ENCODE measurements at regions not wholly inside any gene's neighbourhood (a gene's known extent, or its start where the extent isn't known, plus 50 kb on each side); places are given as distances from the start of the nearest gene placed in this dataset.

- ATAC-seq (ENCODE audit: insufficient number of reproducible peaks, low FRiP score, low read depth), result no peak
- no peaks in the 10 kb centered on the region for H3K9me3 ChIP-seq
- H3K36me3 ChIP-seq, result no peaks in the 10 kb centered on the region
- no peak overlapping the region for H3K27ac ChIP-seq
- no peaks in the 10 kb centered on the region for H3K27me3 ChIP-seq (replicated peaks; ENCODE audit: insufficient read depth)
- peaks cover 6 to 11% of the 10 kb centered on the region in 2 donors for H3K4me1 ChIP-seq (ENCODE audit: control insufficient read depth in 1 of 2, low read depth in 2 of 2)
- H3K4me3 ChIP-seq, result no peak overlapping the region
- TF ChIP-seq, protein P1, sequence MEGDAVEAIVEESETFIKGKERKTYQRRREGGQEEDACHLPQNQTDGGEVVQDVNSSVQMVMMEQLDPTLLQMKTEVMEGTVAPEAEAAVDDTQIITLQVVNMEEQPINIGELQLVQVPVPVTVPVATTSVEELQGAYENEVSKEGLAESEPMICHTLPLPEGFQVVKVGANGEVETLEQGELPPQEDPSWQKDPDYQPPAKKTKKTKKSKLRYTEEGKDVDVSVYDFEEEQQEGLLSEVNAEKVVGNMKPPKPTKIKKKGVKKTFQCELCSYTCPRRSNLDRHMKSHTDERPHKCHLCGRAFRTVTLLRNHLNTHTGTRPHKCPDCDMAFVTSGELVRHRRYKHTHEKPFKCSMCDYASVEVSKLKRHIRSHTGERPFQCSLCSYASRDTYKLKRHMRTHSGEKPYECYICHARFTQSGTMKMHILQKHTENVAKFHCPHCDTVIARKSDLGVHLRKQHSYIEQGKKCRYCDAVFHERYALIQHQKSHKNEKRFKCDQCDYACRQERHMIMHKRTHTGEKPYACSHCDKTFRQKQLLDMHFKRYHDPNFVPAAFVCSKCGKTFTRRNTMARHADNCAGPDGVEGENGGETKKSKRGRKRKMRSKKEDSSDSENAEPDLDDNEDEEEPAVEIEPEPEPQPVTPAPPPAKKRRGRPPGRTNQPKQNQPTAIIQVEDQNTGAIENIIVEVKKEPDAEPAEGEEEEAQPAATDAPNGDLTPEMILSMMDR (IDR thresholded peaks at IDR 0.05), result no peak
- DNase-seq (ENCODE audit: low spot score), result no peak
These were observed 175.7 kb upstream of the TANK start for GRCh38 chr2:160984426-160985077.

DNA sequence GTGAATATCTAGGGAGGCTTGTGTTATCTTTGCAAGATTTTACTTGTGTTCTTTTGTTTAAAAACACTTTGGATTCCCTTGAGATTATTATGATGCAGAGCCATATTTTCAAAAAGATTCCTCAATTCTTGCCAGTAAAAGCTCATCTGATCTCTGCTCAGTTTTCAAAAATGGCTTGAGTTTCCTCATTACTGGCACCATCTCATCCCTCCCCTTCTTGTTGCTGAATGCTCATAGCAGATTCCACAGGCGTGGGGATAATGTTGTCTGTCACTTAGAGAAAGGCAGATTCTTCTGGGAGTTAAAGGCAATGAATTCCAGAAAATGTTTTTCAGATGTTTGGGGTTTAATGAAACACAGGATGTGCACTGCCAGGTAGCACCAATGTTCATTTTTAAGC is 170.4 kb upstream of the TANK start:
- DNase-seq (ENCODE audit: low spot score) (no peak), ATAC-seq (ENCODE audit: insufficient number of reproducible peaks, low FRiP score, low read depth) (no peak)
- Histone ChIP-seq H3K9me3 (no peaks in the 10 kb centered on the region), H3K4me1 (ENCODE audit: control insufficient read depth in 1 of 2, low read depth in 2 of 2) (peaks cover 1 to 3% of the 10 kb centered on the region in 2 donors), H3K36me3 (no peaks in the 10 kb centered on the region), H3K4me3 (no peak overlapping the region), H3K27ac (no peak overlapping the region), H3K27me3 (replicated peaks; ENCODE audit: insufficient read depth) (no peaks in the 10 kb centered on the region)
- TF ChIP-seq, protein P1 (IDR thresholded peaks at IDR 0.05), result no peak

GRCh38 chr2:160993654-160994061 is 166.6 kb upstream of the TANK start:
- H3K4me1 ChIP-seq (ENCODE audit: control insufficient read depth in 1 of 2, low read depth in 2 of 2), result no peaks in the 10 kb centered on the region
- no peaks in the 10 kb centered on the region for H3K36me3 ChIP-seq
- no peak for ATAC-seq (ENCODE audit: insufficient number of reproducible peaks, low FRiP score, low read depth)
- TF ChIP-seq, protein P1 (IDR thresholded peaks at IDR 0.05), result no peak
- no peaks in the 10 kb centered on the region for H3K27me3 ChIP-seq (replicated peaks; ENCODE audit: insufficient read depth)
- no peak overlapping the region for H3K4me3 ChIP-seq
- DNase-seq (ENCODE audit: low spot score), result no peak
- H3K9me3 ChIP-seq, result no peaks in the 10 kb centered on the region
- no peak overlapping the region for H3K27ac ChIP-seq

GRCh38 chr2:160994141-160995002 is 165.9 kb upstream of the TANK start:
- H3K4me3 ChIP-seq, result peak overlapping the region; percentile 38
- DNase-seq (ENCODE audit: low spot score), result peak; percentile 57
- no peaks in the 10 kb centered on the region for H3K36me3 ChIP-seq
- no peaks in the 10 kb centered on the region for H3K4me1 ChIP-seq (ENCODE audit: control insufficient read depth in 1 of 2, low read depth in 2 of 2)
- TF ChIP-seq, protein P1 (IDR thresholded peaks at IDR 0.05), result peak; percentile 85
- H3K9me3 ChIP-seq, result no peaks in the 10 kb centered on the region
- ATAC-seq (ENCODE audit: insufficient number of reproducible peaks, low FRiP score, low read depth), result peak; percentile 61
- H3K27me3 ChIP-seq (replicated peaks; ENCODE audit: insufficient read depth), result no peaks in the 10 kb centered on the region
- no peak overlapping the region for H3K27ac ChIP-seq

- Histone ChIP-seq H3K27ac (no peak overlapping the region), H3K9me3 (no peaks in the 10 kb centered on the region), H3K27me3 (replicated peaks; ENCODE audit: insufficient read depth) (no peaks in the 10 kb centered on the region), H3K4me3 (no peak overlapping the region), H3K36me3 (no peaks in the 10 kb centered on the region), H3K4me1 (ENCODE audit: control insufficient read depth in 1 of 2, low read depth in 2 of 2) (no peaks in the 10 kb centered on the region)
- DNase-seq (ENCODE audit: low spot score) (no peak), ATAC-seq (ENCODE audit: insufficient number of reproducible peaks, low FRiP score, low read depth) (no peak)
- TF ChIP-seq, protein P1 (IDR thresholded peaks at IDR 0.05), result no peak
These were observed 163.6 kb upstream of the TANK start for GRCh38 chr2:160996584-160996983.
